Neural progenitor cell (in vitro differentiated cells): ENCODE measurements at regions not wholly inside any gene's neighbourhood (a gene's known extent, or its start where the extent isn't known, plus 50 kb on each side); places are given as distances from the start of the nearest gene placed in this dataset.

ENCODE experiments used
- EZH2 ChIP-seq: fragments of 200-600 bp; sonication (generic); IDR thresholded peaks from 2 replicates; pipeline ENCODE4 v1.6.1; 2017; ENCODE audit warnings: antibody characterized with exemption, mild to moderate bottlenecking, moderate library complexity
- TF ChIP-seq, protein P1 (sequence below): fragments of 200-600 bp; sonication (generic); IDR thresholded peaks from 2 replicates; pipeline ENCODE4 v1.5.1; 2017; ENCODE audit warnings: antibody characterized with exemption, mild to moderate bottlenecking

DNA sequence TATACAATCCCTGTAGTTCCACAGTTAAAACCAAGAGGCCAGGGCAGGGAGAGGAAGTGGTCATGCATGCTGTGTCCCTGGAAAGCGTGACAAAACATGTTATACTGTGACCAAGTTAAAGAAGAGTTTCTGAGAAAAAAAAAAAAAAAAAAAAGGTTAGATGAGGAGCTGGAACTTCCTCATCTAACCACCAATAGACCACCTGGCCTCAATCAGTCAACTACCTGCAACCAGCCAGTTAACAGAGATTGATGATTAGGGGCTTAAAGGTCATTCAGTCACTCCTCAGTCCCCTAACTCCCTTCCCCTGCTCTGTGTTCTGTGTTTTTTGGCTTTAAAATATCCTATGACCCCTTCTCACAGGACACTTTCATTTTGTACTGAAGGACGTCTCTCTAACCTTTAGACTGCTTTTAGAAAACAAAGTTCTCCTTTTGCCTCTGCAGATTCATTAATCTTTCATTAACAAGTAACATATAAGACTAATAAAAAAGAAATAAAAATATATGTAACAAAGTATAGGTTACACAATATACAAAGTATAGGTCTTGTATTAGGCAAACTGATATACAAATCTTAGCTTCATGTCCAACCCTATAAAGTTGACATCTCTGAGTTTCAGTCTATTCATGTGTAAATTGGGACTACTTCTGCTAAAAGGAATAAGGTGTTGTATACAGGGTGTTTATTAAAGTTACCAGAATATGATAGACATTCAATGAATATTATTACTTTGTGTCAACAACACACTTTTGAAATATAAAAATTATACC, 179.1 kb upstream of the NDST4 start:
- TF ChIP-seq, protein P1, sequence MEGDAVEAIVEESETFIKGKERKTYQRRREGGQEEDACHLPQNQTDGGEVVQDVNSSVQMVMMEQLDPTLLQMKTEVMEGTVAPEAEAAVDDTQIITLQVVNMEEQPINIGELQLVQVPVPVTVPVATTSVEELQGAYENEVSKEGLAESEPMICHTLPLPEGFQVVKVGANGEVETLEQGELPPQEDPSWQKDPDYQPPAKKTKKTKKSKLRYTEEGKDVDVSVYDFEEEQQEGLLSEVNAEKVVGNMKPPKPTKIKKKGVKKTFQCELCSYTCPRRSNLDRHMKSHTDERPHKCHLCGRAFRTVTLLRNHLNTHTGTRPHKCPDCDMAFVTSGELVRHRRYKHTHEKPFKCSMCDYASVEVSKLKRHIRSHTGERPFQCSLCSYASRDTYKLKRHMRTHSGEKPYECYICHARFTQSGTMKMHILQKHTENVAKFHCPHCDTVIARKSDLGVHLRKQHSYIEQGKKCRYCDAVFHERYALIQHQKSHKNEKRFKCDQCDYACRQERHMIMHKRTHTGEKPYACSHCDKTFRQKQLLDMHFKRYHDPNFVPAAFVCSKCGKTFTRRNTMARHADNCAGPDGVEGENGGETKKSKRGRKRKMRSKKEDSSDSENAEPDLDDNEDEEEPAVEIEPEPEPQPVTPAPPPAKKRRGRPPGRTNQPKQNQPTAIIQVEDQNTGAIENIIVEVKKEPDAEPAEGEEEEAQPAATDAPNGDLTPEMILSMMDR = no peak
- TF ChIP-seq EZH2 = no peak
